Lower lobe of right lung (tissue), 2 donors: ENCODE measurements at regions not wholly inside any gene's neighbourhood (a gene's known extent, or its start where the extent isn't known, plus 50 kb on each side); places are given as distances from the start of the nearest gene placed in this dataset.

ENCODE experiments used
- ATAC-seq, 2 donors: fragments of 200-7000 bp; cut with Tn5 transposase; one replicate each; pipeline ENCODE4 v1.9.1; 2020 to 2022; ENCODE audit warnings: mild to moderate bottlenecking in 2 of 2, moderate library complexity in 2 of 2
- DNase-seq: peaks from one replicate; pipeline ENCODE4 v3.0.0-alpha.2; 2020
- H3K27ac ChIP-seq: fragments of 200-600 bp; one replicate; pipeline ENCODE4 v1.8.0; 2022
- H3K27me3 ChIP-seq: fragments of 200-600 bp; one replicate; pipeline ENCODE4 v1.8.0; 2022; ENCODE audit warnings: low read depth
- H3K36me3 ChIP-seq: fragments of 200-600 bp; one replicate; pipeline ENCODE4 v1.8.0; 2022; ENCODE audit warnings: mild to moderate bottlenecking
- H3K4me1 ChIP-seq: fragments of 200-600 bp; one replicate; pipeline ENCODE4 v1.8.0; 2022
- H3K4me3 ChIP-seq: fragments of 200-600 bp; one replicate; pipeline ENCODE4 v1.8.0; 2022; ENCODE audit warnings: mild to moderate bottlenecking
- H3K9me3 ChIP-seq: fragments of 200-600 bp; one replicate; pipeline ENCODE4 v1.8.0; 2022
- intact Hi-C: fragments of 100-400 bp; cut with DNase I; formaldehyde crosslinking; loops from one replicate; pipeline ENCODE4 v1.11.0; 2022
- TF ChIP-seq, protein P1 (sequence below): fragments of 200-600 bp; IDR thresholded peaks from one replicate; pipeline ENCODE4 v1.8.0; 2022; ENCODE audit warnings: antibody characterized with exemption, mild to moderate bottlenecking
- donor health status: DM: no; HTN: yes; CAD: no; lungs with severe emphysema.

DNA sequence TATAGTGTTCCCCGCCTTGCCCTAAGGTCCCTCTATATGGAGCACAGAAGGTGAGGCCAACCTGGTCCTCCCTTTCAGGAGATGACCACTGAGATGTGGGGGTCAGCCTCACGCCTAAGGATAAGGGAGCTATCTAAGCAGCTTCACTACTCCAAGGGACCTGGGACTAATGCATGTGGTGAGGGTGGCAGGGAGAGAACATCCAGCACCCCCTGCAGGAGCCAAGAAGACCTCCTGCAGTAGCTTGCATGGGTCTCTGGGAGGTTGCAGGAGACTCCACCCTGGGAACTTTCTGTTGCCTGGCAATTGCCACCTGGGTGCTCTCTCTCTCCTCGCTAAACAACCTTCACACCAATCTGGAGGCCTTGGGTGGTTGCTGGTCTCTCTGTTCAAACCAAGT is 93.0 kb upstream of the KLHL29 start:
- H3K27ac ChIP-seq, result no peak overlapping the region

DNA sequence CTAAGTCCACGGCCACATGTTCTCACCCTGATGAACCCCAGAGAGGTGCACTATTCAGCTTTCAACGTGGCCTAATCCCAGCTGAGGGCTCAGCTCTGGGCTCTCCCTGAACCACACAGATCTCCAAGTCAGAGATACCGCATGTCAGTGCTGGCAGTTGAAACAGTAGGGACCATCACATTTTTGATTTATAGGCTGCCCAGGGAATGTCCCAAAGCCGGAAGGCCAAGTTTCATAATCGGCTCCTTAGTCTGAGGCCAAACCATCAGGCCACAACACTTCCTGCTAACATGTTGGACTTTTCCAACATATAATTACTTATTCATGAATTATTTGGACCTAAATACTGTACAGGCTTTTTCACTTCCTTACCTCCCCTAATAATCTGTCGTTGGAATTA is 91.9 kb upstream of the KLHL29 start:
- Histone ChIP-seq H3K36me3 (no peaks in the 10 kb centered on the region), H3K9me3 (no peaks in the 10 kb centered on the region), H3K4me3 (no peak overlapping the region), H3K4me1 (peaks cover 16% of the 10 kb centered on the region), H3K27ac (no peak overlapping the region), H3K27me3 (no peaks in the 10 kb centered on the region)
- DNase-seq (no peak), ATAC-seq (peak; percentile 29 to 46)
- TF ChIP-seq, protein P1, sequence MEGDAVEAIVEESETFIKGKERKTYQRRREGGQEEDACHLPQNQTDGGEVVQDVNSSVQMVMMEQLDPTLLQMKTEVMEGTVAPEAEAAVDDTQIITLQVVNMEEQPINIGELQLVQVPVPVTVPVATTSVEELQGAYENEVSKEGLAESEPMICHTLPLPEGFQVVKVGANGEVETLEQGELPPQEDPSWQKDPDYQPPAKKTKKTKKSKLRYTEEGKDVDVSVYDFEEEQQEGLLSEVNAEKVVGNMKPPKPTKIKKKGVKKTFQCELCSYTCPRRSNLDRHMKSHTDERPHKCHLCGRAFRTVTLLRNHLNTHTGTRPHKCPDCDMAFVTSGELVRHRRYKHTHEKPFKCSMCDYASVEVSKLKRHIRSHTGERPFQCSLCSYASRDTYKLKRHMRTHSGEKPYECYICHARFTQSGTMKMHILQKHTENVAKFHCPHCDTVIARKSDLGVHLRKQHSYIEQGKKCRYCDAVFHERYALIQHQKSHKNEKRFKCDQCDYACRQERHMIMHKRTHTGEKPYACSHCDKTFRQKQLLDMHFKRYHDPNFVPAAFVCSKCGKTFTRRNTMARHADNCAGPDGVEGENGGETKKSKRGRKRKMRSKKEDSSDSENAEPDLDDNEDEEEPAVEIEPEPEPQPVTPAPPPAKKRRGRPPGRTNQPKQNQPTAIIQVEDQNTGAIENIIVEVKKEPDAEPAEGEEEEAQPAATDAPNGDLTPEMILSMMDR, result no peak
- intact Hi-C loops, result no loop called here

More for the DNA sequence above, 93.0 kb upstream of the KLHL29 start:
- Histone ChIP-seq H3K9me3 (no peaks in the 10 kb centered on the region), H3K36me3 (no peaks in the 10 kb centered on the region), H3K4me1 (peaks cover 16% of the 10 kb centered on the region), H3K27me3 (no peaks in the 10 kb centered on the region), H3K4me3 (no peak overlapping the region)
- no peak for ATAC-seq
- DNase-seq, result no peak
- intact Hi-C loops, result no loop called here
- TF ChIP-seq, protein P1, result no peak

DNA sequence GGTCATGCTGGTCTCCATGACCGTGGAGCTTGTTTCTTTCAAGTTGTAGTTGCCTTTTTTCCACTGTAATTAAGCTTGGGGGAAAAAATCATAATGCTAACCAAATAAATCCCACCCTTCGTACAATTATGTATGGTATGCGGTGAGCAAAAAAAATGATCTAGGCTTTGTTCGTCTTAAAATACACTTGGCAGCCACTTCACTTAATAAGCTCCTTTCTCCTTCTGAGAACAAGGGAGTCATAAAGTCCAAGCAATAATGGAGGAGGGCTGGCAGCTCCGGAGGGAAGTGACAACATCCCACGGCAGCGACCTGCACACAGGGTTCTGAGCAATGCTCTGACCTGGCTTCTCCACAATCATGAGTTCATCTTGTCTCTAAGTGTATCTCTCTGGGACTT is 91.2 kb upstream of the KLHL29 start:
- TF ChIP-seq, protein P1, result no peak
- H3K4me3 ChIP-seq, result no peak overlapping the region
- no peaks in the 10 kb centered on the region for H3K27me3 ChIP-seq
- H3K36me3 ChIP-seq, result no peaks in the 10 kb centered on the region
- peaks cover 16% of the 10 kb centered on the region for H3K4me1 ChIP-seq
- no peaks in the 10 kb centered on the region for H3K9me3 ChIP-seq
- no peak overlapping the region for H3K27ac ChIP-seq
- ATAC-seq (no peak), DNase-seq (no peak)
- intact Hi-C loops, result no loop called here

DNA sequence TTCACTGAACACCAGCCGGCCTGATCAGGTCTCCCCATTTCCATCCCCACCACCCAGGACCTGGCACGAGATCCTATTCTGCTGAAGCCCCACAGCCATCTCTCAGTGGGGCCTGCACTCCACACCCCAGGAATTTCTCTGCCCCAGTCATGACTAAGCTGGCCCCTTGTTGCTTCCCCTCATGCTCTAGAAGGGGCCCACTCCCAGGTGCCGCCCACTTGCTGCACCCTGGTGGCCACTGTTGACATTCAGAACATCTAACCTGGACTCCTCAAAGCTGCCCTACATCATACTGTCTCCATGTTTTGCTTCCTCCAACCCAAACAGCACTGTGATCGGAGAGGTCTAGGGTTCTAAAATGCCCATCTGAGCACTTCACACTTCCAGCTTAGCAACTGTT is 90.7 kb upstream of the KLHL29 start:
- DNase-seq (no peak), ATAC-seq (no peak)
- Histone ChIP-seq H3K9me3 (no peaks in the 10 kb centered on the region), H3K36me3 (no peaks in the 10 kb centered on the region), H3K27ac (no peak overlapping the region), H3K27me3 (no peaks in the 10 kb centered on the region), H3K4me3 (no peak overlapping the region), H3K4me1 (peaks cover 16% of the 10 kb centered on the region)
- intact Hi-C loops, result no loop called here
- TF ChIP-seq, protein P1, result no peak

DNA sequence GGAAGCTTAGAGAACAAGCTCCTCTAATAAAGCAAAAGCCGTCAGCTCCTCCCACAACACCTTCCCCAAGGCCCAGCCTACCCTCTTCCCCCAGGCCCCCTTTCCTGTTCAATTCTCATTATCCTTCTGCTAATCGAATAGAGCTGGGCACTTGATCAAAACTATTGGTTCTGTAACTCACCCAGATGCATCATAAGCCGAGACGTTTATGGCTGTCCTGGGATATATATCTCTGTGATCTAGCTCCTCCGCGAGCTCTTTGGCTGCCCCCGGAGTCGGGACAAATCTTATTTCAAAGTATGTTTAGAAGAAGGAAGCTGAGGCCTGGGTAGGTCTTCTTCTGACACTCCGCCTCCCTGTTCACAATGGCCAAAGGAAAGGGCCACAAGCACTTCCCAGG is 88.3 kb upstream of the KLHL29 start:
- DNase-seq, result no peak
- ATAC-seq, result no peak
- Histone ChIP-seq H3K4me1 (peaks cover 16% of the 10 kb centered on the region), H3K36me3 (no peaks in the 10 kb centered on the region), H3K4me3 (no peak overlapping the region), H3K9me3 (no peaks in the 10 kb centered on the region), H3K27me3 (no peaks in the 10 kb centered on the region), H3K27ac (no peak overlapping the region)
- intact Hi-C loops, result no loop called here
- TF ChIP-seq, protein P1, result no peak

DNA sequence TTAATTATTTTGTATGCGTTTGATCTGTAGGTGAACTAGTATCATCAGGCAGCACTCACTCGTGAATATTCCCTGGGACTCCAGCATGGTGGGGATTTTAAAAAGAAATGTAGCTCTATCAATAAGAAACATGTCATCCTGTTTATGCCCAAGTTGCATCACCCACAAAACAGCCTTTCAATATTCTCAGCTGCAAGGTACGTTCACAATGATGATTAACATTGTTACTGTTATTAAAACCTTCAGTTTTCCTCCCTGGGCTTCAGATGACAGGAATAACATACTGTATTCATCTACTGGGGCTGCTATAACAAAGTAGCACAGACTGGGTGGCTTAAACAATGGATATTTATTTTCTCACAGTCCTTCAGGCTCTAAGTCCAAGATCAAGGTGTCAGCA is 87.9 kb upstream of the KLHL29 start:
- intact Hi-C loops, result no loop called here
- no peak for ATAC-seq
- Histone ChIP-seq H3K4me1 (peaks cover 16% of the 10 kb centered on the region), H3K9me3 (no peaks in the 10 kb centered on the region), H3K4me3 (no peak overlapping the region), H3K27ac (no peak overlapping the region), H3K27me3 (no peaks in the 10 kb centered on the region), H3K36me3 (no peaks in the 10 kb centered on the region)
- TF ChIP-seq, protein P1, result no peak
- DNase-seq, result no peak
